Uterus (tissue), 3 donors: ENCODE measurements at regions not wholly inside any gene's neighbourhood (a gene's known extent, or its start where the extent isn't known, plus 50 kb on each side); places are given as distances from the start of the nearest gene placed in this dataset.

Experiments
- DNase-seq, 2 donors: peaks; one replicate each; pipeline ENCODE4 v3.0.0-alpha.2; 2019 to 2020
- H3K27ac ChIP-seq, 2 donors: fragments of 200-600 bp; sonication (generic); 1 replicate in 1 of 2; 2 replicates in 1 of 2; pipeline ENCODE4 v1.5.1; 2016 to 2018
- H3K27me3 ChIP-seq, 2 donors: fragments of 200-600 bp; sonication (generic); one replicate each; pipeline ENCODE4 v1.5.1; 2018 to 2019; ENCODE audit warnings: control low read depth in 1 of 2
- H3K36me3 ChIP-seq, 2 donors: fragments of 200-600 bp; sonication (generic); one replicate each; pipeline ENCODE4 v1.5.1; 2019; ENCODE audit warnings: control low read depth in 1 of 2
- H3K4me1 ChIP-seq, 2 donors: fragments of 200-600 bp; sonication (generic); one replicate each; pipeline ENCODE4 v1.5.1; 2018 to 2019; ENCODE audit warnings: control low read depth in 1 of 2
- H3K4me3 ChIP-seq, 2 donors: fragments of 200-600 bp; sonication (generic); 1 replicate in 1 of 2; 2 replicates in 1 of 2; pipeline ENCODE4 v1.5.1; 2018 to 2019; ENCODE audit warnings: mild to moderate bottlenecking in 1 of 2
- H3K9me3 ChIP-seq, 2 donors: fragments of 200-600 bp; sonication (generic); one replicate each; pipeline ENCODE4 v1.5.1; 2019; ENCODE audit warnings: control low read depth in 1 of 2
- CTCF ChIP-seq, 4 experiments: fragments of 200-600 bp in 2 of 4; fragments of 450-650 bp in 2 of 4; sonication (generic) in 2 of 4; IDR thresholded peaks; one replicate each; pipeline ENCODE4 v1.5.1; 2016 to 2019; ENCODE audit warnings: antibody characterized with exemption in 4 of 4, mild to moderate bottlenecking in 2 of 4, moderate library complexity in 1 of 4
- POLR2A ChIP-seq, 2 donors: fragments of 450-650 bp; IDR thresholded peaks; one replicate each; pipeline ENCODE4 v1.6.1; 2016; ENCODE audit warnings: antibody characterized with exemption in 2 of 2, mild to moderate bottlenecking in 1 of 2, moderate library complexity in 1 of 2
- intact Hi-C: fragments of 100-400 bp; cut with DNase I; formaldehyde crosslinking; loops from one replicate; pipeline ENCODE4 v1.15.1; 2023; ENCODE audit warnings: low total_unique reads
- donor health status: DM: yes; HTN: yes; CAD: no.

- intact Hi-C loops = no loop called here
- Histone ChIP-seq H3K4me3 (no peak overlapping the region), H3K27me3 (no peaks in the 10 kb centered on the region), H3K27ac (no peak overlapping the region), H3K36me3 (no peaks in the 10 kb centered on the region), H3K9me3 (peaks cover 0 to 3% of the 10 kb centered on the region in 2 donors), H3K4me1 (no peaks in the 10 kb centered on the region)
- TF ChIP-seq POLR2A (IDR thresholded peaks at IDR 0.05) (no peak), CTCF (IDR thresholded peaks at IDR 0.05) (no peak)
- no peak for DNase-seq
Observed at GRCh38 chr22:49607821-49608220, 219.9 kb downstream of the BRD1 start.

GRCh38 chr22:49606562-49607290 is 220.9 kb downstream of the BRD1 start:
- H3K9me3 ChIP-seq = peaks cover 0 to 3% of the 10 kb centered on the region in 2 donors
- H3K36me3 ChIP-seq = no peaks in the 10 kb centered on the region
- no peaks in the 10 kb centered on the region for H3K4me1 ChIP-seq
- no peak overlapping the region for H3K4me3 ChIP-seq
- DNase-seq = no peak
- intact Hi-C loops = no loop called here
- H3K27ac ChIP-seq = no peak overlapping the region
- TF ChIP-seq POLR2A (IDR thresholded peaks at IDR 0.05) = no peak
- no peak for TF ChIP-seq CTCF (IDR thresholded peaks at IDR 0.05)
- H3K27me3 ChIP-seq = no peaks in the 10 kb centered on the region

GRCh38 chr22:49604732-49605302 is 222.9 kb downstream of the BRD1 start:
- Histone ChIP-seq H3K27ac (no peak overlapping the region), H3K36me3 (no peaks in the 10 kb centered on the region), H3K4me1 (no peaks in the 10 kb centered on the region), H3K9me3 (peaks cover 0 to 3% of the 10 kb centered on the region in 2 donors), H3K4me3 (no peak overlapping the region), H3K27me3 (no peaks in the 10 kb centered on the region)
- DNase-seq = no peak
- intact Hi-C loops = no loop called here
- TF ChIP-seq CTCF (IDR thresholded peaks at IDR 0.05) = no peak
- no peak for TF ChIP-seq POLR2A (IDR thresholded peaks at IDR 0.05)

GRCh38 chr22:49603016-49603415 is 224.7 kb downstream of the BRD1 start:
- no peaks in the 10 kb centered on the region for H3K4me1 ChIP-seq

More at GRCh38 chr22:49603016-49603415, 224.7 kb downstream of the BRD1 start:
- Histone ChIP-seq H3K27me3 (no peaks in the 10 kb centered on the region), H3K27ac (no peak overlapping the region), H3K4me3 (no peak overlapping the region), H3K36me3 (no peaks in the 10 kb centered on the region), H3K9me3 (peaks cover 0 to 3% of the 10 kb centered on the region in 2 donors)
- no peak for TF ChIP-seq CTCF (IDR thresholded peaks at IDR 0.05)
- TF ChIP-seq POLR2A (IDR thresholded peaks at IDR 0.05) = no peak
- no peak for DNase-seq
- intact Hi-C loops = no loop called here
